ENCODE measurements at regions not wholly inside any gene's neighbourhood (a gene's known extent, or its start where the extent isn't known, plus 50 kb on each side); places are given as distances from the start of the nearest gene placed in this dataset.
A peak's percentile ranks its signal among the peaks of the same experiment; 100 is the strongest.
"Not testable (repeated sequence)": the region's sequence is repeated elsewhere in the genome, so short reads cannot be mapped to it uniquely, and the experiment has no call there.

DNA sequence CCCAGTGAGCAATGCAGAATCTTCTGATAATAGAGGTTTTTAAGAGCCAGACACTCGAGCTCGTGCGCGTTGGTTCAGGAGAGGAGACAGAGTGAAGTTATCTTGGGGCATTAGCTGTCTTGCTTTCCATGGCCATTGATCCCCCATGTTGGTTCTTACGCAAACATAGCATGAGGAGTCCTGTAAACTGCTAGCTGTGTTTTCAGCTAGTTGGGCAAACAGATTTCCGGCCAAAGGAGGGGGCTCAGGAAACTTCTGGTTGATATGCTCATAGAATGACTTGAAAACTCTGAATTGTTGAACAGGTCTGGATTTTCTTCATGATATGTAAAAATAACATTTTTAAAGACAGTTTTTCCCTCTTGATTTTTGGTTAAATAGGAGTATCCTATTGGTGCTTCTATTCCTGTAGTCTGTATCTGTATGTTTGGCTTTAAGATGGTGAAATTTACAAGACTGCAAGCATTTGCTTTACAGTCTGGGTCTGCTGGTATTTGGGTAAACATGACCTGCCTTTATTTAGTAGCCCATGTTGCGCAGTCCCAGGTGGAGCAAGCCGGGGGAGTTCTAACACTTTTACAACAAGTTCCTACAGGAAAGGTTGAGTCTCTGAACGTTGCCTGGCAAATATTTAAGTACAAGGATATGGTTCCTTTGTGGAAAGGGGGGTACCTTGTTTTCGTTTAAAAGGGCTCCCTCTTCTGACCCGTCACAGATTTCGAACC, 218.4 kb upstream of the KCND2 start:
- no peak for DNase-seq

GRCh38 chr7:120055300-120055699, 217.7 kb upstream of the KCND2 start:
- peak; percentile 59 for DNase-seq

DNA sequence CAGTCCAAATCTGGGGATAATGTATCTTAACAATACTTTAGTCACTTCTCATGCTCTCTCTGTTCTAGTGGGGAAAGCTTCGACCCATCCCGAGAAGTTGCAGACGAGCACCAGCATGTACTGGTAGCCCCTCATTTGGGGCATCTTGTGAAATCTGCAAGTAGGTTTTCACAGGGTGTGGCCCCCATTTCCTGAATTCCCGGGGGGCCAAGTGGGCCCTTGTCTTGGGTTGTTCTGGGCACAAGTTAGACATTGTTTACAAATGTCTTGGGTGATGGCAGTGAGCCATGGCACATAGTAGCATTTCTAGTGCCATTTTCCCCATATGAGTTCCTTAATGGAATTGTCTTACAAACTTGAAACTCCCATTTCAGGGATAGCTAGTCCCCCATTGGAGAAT, 216.7 kb upstream of the KCND2 start:
- no peak for DNase-seq

DNA sequence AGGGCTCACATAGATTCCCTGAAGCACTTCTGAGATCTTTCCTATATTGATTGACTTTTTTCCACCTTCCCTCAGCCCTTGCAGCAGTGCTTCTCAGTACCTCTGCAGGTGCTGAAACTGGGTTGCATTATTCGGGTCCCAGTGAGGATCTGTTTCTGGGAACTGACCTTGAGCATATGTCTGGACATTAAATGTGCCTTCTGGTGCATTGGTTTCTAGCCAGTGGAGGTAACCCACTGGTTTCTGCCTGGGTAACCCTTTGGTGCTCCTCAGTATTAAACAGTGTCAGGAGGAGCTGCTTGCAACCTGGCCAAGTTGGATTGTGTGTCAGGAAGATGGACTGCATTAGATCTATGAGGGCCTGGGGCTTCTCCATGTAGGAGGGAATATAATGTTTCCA, 213.3 kb upstream of the KCND2 start:
- DNase-seq, result no peak

DNA sequence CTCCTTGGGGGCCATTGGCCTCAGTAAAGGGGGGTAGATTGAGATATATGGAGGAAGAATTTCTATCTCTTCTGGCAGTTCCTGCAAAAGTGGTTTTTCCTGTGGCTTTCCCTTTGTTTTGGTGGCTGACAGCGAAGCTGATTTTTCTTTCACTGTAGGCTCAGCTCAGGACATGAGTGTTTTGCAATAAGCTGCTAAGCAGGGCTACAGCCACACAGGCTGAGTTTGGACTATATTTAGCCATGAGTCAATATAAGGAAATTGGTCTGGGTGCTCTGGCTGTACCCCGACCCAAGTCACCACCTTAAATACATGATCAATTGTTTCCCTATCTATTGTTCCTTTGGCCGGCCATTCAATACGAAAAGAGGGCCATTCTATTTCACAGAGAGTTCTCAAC, 212.7 kb upstream of the KCND2 start:
- no peak for DNase-seq

- DNase-seq, result no peak
Measured at GRCh38 chr7:120060875-120061274, 212.1 kb upstream of the KCND2 start.

DNA sequence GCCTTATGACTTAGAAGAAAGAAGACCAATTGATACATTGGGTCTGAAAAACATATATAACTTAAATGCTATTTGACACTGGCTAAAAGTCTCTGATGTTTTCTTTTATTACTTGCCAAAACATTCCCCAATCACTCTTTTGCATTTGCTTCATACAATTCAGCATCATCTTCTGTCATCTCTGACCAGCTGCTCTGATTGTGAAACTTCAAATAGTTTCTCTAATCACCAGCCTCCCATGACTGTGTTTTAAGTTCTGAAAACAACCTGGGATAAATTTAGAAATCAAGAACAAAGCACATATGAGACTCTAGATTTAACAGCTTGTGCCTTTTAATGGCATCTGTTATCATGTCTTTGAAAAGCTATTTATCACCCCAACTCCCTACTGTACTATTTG, 208.4 kb upstream of the KCND2 start:
- no peak for DNase-seq

DNA sequence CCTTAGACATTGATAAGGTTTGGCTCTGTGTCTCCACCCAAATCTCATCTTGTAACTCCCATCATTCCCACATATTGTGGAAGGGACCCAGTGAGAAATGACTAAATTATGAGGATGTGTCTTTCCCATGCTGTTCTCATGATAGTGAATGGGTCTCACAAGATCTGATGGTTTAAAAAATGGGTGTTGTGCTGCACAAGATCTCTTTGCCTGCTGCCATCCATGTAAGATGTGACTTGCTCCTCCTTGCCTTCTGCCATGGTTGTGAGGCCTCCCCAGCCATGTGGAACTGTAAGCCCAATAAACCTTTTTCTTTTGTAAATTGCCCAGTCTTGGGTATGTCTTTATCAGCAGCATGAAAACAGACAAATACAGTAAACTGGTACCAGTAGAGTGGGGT, 206.1 kb upstream of the KCND2 start:
- not testable (repeated sequence) for DNase-seq

GRCh38 chr7:120070201-120070600, 202.8 kb upstream of the KCND2 start:
- no peak for DNase-seq

DNA sequence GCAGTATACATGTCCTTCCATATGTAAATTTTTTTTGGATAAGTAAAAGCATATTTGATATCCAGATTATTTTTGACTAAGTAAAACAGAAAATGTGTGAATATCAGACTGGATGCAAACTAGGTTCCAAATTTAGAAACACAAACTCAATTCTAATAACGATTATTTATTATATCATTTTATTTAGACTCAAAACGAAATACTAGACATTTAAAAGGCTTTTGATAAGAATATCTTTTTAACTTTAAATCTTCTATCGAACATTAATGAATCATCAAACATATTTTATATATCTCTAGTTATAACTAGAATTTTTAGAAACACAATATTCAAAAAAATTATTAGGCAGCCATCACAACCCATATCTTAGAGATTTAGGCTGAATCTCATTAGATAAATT, 195.2 kb upstream of the KCND2 start:
- DNase-seq, result no peak

DNA sequence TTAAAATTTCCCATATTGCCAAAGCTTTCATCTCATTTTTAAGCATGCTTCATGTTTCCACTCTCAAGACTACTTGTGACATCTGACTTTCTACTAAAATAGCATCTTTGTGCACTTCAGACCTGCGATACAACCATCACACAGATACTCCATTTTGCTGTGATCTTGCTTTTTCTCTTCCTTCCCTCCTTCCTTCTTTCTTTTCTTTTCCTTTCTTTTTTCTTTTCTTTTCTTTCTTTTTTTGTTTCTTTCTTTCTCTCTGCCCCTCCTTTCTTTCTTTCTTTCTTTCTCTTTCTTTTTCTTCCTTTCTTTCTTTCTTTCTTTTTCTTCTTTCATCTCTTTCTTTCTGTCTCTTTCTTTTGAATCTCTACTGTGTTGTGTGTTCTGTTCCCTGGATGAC, 194.0 kb upstream of the KCND2 start:
- DNase-seq, result no peak

GRCh38 chr7:120079704-120080103, 193.3 kb upstream of the KCND2 start:
- DNase-seq, result no peak

DNA sequence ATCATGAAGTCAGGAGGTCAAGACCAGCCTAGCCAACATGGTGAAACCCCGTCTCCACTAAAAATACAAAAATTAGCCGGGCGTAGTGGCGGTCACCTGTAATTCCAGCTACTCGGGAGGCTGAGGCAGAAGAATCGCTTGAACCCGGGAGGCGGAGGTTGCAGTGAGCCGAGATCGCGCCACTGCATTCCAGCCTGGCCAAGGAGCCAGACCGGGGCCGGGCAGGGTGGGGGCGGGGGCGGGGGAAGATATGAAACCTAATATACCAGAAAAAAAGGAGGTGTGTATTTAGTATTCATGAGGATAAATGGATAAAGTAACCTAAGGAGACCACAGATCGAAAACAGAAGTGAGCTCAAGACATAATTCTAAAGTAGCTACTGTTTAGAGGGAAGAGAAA, 186.5 kb upstream of the KCND2 start:
- not testable (repeated sequence) for DNase-seq

GRCh38 chr7:120089968-120090367, 183.0 kb upstream of the KCND2 start:
- no peak for DNase-seq

DNA sequence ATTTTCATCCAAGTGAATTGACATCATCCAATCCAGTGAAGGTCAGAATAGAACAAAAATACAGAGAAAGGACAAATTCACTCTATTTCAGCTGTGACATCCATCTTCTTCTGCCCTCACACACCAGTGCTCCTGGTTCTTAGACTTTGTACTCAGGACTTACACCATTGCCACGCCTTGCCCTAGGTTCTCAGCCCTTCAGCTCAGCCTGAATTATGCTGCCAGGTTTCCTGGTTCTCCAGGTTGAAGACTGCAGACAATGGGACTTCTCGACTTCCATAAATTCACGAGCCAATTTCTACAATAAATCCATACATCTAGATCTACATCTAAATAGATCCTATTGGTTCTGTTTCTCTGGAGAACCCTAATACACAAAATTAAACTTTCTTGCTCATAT, 181.2 kb upstream of the KCND2 start:
- DNase-seq, result no peak

GRCh38 chr7:120097020-120097419, 176.0 kb upstream of the KCND2 start:
- no peak for DNase-seq

DNA sequence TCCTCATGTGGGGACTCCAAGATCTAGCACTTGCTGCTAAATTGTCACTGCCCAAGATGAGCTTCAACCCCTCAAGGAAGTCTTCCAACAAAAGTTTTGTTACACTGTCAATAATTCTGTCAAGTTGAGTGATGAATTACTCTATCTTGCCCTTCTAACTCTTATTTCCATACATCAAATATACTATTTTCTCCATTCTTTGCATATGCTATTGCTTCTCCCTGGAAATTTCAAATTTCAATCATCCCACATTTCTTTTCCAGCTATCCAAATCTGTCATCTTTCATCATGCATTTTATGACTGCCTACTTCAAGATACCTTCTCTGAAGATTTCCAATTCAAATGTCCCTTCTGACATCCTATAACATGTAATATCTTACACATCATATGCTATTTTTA, 175.2 kb upstream of the KCND2 start:
- DNase-seq, result no peak

DNA sequence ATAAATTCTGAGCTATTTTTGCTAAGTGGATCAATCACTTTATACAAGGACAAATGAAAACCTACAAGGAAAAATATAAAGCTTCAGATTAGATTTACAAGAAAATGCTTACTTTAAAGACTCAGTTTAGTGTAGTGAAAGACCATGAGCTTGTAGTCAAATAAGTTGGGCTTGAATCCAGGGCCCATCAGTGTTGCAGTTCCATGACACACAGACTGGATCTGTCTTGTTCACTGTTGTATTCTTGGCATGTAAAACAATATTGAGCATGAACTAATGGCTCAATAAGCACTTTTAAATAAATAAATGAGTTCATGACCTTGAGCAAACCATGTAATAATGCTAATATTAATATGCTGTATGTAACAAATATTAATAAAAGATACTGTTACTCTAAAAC, 164.6 kb upstream of the KCND2 start:
- no peak for DNase-seq

- no peak for DNase-seq
Measured at GRCh38 chr7:120110169-120110568, 162.8 kb upstream of the KCND2 start.

DNA sequence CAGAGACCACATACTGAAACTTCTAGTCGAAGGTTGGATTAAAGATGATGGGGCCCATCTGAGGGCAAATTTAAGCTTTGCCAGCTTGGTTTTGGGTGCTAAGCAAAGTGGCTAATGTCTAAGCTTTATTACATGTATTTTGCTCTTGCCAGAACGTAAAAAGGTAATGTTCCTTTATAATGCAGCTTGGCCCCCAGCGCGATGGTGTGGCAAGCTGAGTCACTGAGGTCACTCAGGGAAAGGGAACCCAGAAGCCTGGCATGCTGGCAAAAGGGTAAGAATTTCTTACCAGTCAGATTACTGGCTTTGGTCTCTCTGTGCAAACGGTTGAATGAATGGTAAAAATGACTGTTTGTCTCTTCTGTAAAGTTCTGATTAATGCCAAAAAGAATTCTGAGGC, 158.3 kb upstream of the KCND2 start:
- DNase-seq, result no peak

DNA sequence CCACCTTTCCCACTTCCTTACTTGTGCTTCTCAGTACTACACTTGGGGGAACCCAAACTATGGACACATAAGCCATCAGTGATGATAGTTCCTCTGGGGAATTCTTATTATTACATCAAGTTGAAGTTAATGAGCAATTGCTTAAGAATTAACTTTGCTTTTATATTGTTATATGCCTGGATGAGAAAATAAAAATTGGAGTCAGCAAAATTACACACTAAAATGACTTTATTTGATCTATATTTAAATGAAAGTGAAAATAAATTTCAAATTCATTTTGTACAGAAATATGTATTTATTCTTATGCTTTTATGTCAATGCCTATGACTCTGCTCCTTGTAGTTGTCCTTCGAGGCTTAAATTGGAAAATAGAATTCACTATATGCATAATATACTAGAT, 149.4 kb upstream of the KCND2 start:
- DNase-seq, result no peak

GRCh38 chr7:120131096-120131839, 141.7 kb upstream of the KCND2 start:
- DNase-seq, result no peak

GRCh38 chr7:120138497-120138896, 134.5 kb upstream of the KCND2 start:
- peak; percentile 2 for DNase-seq

- no peak for DNase-seq
Measured at GRCh38 chr7:120156476-120156875, 116.5 kb upstream of the KCND2 start.

GRCh38 chr7:120160166-120160565, 112.8 kb upstream of the KCND2 start:
- no peak for DNase-seq

All from kidney glomerular epithelial cell (primary cell).